ENCODE measurements at regions not wholly inside any gene's neighbourhood (a gene's known extent, or its start where the extent isn't known, plus 50 kb on each side); places are given as distances from the start of the nearest gene placed in this dataset.

DNA sequence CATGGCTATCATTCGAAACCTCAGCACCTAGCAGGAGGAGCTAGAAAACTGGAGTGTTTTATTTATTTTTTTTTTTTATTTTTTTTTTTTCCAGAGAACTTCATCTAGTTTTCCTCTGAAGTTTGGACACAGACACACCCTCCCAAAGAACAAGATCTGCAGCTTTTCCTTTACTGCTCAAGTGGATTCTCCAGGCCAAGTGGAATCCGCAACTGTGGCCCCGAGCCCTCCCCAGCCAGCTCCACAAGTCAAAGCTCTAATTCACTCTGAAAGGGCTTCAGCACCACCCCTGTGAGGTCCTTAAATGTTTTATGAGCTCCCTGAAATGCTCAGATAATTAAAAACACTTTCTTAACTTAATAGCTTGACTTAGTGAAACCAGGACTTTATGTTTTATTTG lies 332.1 kb upstream of the DYNLRB2 start:
- H4K20me1 ChIP-seq (replicated peaks; ENCODE audit: control insufficient read depth, extremely low read depth, insufficient read depth, low read length), result no peaks in the 10 kb centered on the region
- no peak overlapping the region for H2AFZ ChIP-seq (ENCODE audit: low read depth, low read length)
- no peak overlapping the region for H3K4me2 ChIP-seq (ENCODE audit: insufficient read depth, low read length)
- H3K27me3 ChIP-seq (ENCODE audit: control insufficient read depth in 2 of 2, insufficient read depth in 2 of 2, low read length in 2 of 2), result no peaks in the 10 kb centered on the region
- DNase-seq (ENCODE audit: low read depth, low spot score), result no peak
- BruUV-seq (replicated peaks), result no TSS peak
- ChIA-PET CTCF (interaction anchor here (0.8 to 1.3 kb wide), 2 partner anchors 9 to 24 kb away, joined by 3 read pairs; no protein-coding TSS in a partner anchor), POLR2A (interaction anchor here (0.7 kb wide), 1 partner anchor 36 kb away, joined by 5 read pairs; no protein-coding TSS in a partner anchor)
- H3K4me3 ChIP-seq (replicated peaks in 1 of 3; ENCODE audit: insufficient read depth in 1 of 3, low read depth in 1 of 3, low read length in 3 of 3), result no peak overlapping the region
- H3K79me2 ChIP-seq (ENCODE audit: control insufficient read depth, insufficient read depth, low read length), result no peaks in the 10 kb centered on the region
- no peaks in the 10 kb centered on the region for H3K36me3 ChIP-seq (ENCODE audit: control insufficient read depth in 2 of 2, extremely low read depth in 1 of 2, insufficient read depth in 2 of 2, low read length in 2 of 2)
- no peaks in the 10 kb centered on the region for H3K4me1 ChIP-seq (ENCODE audit: control insufficient read depth, extremely low read depth, insufficient read depth, low read length)
- TF ChIP-seq EZH2 (IDR thresholded peaks at IDR 0.05; ENCODE audit: borderline replicate concordance, low read depth, low read length, severe bottlenecking) (no peak), MYC (IDR thresholded peaks at IDR 0.05; ENCODE audit: low read depth, low read length) (no peak)
- H3K27ac ChIP-seq (ENCODE audit: insufficient read depth, low read depth, low read length), result no peak overlapping the region
- no peaks in the 10 kb centered on the region for H3K9me1 ChIP-seq (replicated peaks; ENCODE audit: control insufficient read depth, extremely low read depth, insufficient read depth, low read length)
- H3K9ac ChIP-seq (replicated peaks; ENCODE audit: extremely low read depth, insufficient read depth, low read length), result no peak overlapping the region
- intact Hi-C loops (cut with micrococcal nuclease) (no loop called here), dilution Hi-C loops (cut with MboI; ENCODE audit: extremely low pct_ligation_motif_present, low sequenced_read_pairs) (no loop called here)
- FAIRE-seq, result no peak
- H3K9me3 ChIP-seq (replicated peaks; ENCODE audit: control insufficient read depth, insufficient read depth, low read length), result no peaks in the 10 kb centered on the region

DNA sequence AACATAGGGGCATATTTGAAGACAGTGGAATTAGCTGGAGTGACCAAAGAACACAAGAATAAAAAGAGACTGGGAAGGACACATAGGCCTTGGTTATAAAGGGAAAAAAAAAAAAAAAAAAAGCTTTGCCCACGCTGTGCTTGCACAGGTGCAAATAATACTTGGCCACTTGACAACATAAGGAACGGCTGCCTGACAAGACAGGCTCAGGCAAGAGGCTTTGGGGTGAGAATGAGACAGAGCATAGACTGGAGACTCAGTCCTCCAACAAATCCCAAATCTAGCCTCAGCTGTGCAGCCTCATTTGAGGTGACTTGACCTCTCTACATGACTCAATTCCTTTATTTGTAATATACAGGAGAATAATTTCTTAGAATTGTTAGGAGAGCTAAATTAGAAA lies 332.8 kb upstream of the DYNLRB2 start:
- Histone ChIP-seq H3K27ac (ENCODE audit: insufficient read depth, low read depth, low read length) (no peak overlapping the region), H3K9ac (replicated peaks; ENCODE audit: extremely low read depth, insufficient read depth, low read length) (no peak overlapping the region), H3K4me1 (ENCODE audit: control insufficient read depth, extremely low read depth, insufficient read depth, low read length) (no peaks in the 10 kb centered on the region), H2AFZ (ENCODE audit: low read depth, low read length) (no peak overlapping the region), H3K79me2 (ENCODE audit: control insufficient read depth, insufficient read depth, low read length) (no peaks in the 10 kb centered on the region), H3K4me2 (ENCODE audit: insufficient read depth, low read length) (no peak overlapping the region), H3K27me3 (ENCODE audit: control insufficient read depth in 2 of 2, insufficient read depth in 2 of 2, low read length in 2 of 2) (no peaks in the 10 kb centered on the region), H3K4me3 (replicated peaks in 1 of 3; ENCODE audit: insufficient read depth in 1 of 3, low read depth in 1 of 3, low read length in 3 of 3) (no peak overlapping the region), H3K9me3 (replicated peaks; ENCODE audit: control insufficient read depth, insufficient read depth, low read length) (no peaks in the 10 kb centered on the region), H3K36me3 (ENCODE audit: control insufficient read depth in 2 of 2, extremely low read depth in 1 of 2, insufficient read depth in 2 of 2, low read length in 2 of 2) (no peaks in the 10 kb centered on the region), H3K9me1 (replicated peaks; ENCODE audit: control insufficient read depth, extremely low read depth, insufficient read depth, low read length) (no peaks in the 10 kb centered on the region), H4K20me1 (replicated peaks; ENCODE audit: control insufficient read depth, extremely low read depth, insufficient read depth, low read length) (no peaks in the 10 kb centered on the region)
- dilution Hi-C loops (cut with MboI; ENCODE audit: extremely low pct_ligation_motif_present, low sequenced_read_pairs), result no loop called here
- ChIA-PET POLR2A (no interaction called here), CTCF (interaction anchor here (1.3 kb wide), 1 partner anchor 24 kb away, joined by 3 read pairs; no protein-coding TSS in a partner anchor)
- TF ChIP-seq JUN (IDR thresholded peaks at IDR 0.05; ENCODE audit: borderline replicate concordance, insufficient read depth, insufficient read length, low read depth) (no peak), POLR2A (IDR thresholded peaks at IDR 0.05; ENCODE audit: low read depth, low read length) (no peak), CTCF (IDR thresholded peaks at IDR 0.05; ENCODE audit: extremely low read depth in 1 of 2, insufficient read depth in 1 of 2, low read depth in 1 of 2, low read length in 2 of 2) (no peak), EZH2 (IDR thresholded peaks at IDR 0.05; ENCODE audit: borderline replicate concordance, low read depth, low read length, severe bottlenecking) (no peak), MYC (IDR thresholded peaks at IDR 0.05; ENCODE audit: low read depth, low read length) (no peak), POLR2AphosphoS5 (IDR thresholded peaks at IDR 0.05; ENCODE audit: insufficient read depth, low read depth, low read length) (no peak), FOS (IDR thresholded peaks at IDR 0.05; ENCODE audit: borderline replicate concordance, insufficient read depth, low read length) (no peak)
- TF ChIP-seq, protein P1, sequence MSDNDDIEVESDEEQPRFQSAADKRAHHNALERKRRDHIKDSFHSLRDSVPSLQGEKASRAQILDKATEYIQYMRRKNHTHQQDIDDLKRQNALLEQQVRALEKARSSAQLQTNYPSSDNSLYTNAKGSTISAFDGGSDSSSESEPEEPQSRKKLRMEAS (IDR thresholded peaks at IDR 0.05; ENCODE audit: insufficient read depth, insufficient read length), result no peak
- DNase-seq (ENCODE audit: low read depth, low spot score) (no peak), FAIRE-seq (no peak)
- intact Hi-C loops (cut with micrococcal nuclease), result no loop called here
- no TSS peak for BruUV-seq (replicated peaks)

Measured in endothelial cell of umbilical vein (primary cell).